ENCODE measurements at regions not wholly inside any gene's neighbourhood (a gene's known extent, or its start where the extent isn't known, plus 50 kb on each side); places are given as distances from the start of the nearest gene placed in this dataset.

DNA sequence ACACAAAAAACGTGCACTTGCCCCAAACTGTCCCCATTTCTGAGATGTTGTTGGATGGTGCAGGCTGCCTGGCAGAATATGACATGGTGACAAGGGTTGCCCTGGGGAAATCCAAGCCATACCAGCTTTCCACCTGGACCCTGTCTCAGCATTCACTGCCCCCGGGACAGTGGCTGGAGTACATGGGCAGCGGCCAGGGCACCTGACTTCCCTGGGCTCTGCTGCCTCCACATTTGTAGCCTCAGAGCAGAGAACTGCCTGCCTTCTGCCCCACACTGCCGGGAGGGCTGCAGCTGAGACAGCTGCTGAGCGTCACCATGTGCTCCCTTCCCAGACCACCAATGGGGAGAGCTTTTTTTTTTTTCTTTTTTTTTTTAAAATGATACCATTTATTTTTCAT is 222.9 kb upstream of the ZNF32 start:
- TF ChIP-seq, protein P1, sequence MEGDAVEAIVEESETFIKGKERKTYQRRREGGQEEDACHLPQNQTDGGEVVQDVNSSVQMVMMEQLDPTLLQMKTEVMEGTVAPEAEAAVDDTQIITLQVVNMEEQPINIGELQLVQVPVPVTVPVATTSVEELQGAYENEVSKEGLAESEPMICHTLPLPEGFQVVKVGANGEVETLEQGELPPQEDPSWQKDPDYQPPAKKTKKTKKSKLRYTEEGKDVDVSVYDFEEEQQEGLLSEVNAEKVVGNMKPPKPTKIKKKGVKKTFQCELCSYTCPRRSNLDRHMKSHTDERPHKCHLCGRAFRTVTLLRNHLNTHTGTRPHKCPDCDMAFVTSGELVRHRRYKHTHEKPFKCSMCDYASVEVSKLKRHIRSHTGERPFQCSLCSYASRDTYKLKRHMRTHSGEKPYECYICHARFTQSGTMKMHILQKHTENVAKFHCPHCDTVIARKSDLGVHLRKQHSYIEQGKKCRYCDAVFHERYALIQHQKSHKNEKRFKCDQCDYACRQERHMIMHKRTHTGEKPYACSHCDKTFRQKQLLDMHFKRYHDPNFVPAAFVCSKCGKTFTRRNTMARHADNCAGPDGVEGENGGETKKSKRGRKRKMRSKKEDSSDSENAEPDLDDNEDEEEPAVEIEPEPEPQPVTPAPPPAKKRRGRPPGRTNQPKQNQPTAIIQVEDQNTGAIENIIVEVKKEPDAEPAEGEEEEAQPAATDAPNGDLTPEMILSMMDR (IDR thresholded peaks at IDR 0.05) = no peak
- TF ChIP-seq POLR2A (IDR thresholded peaks at IDR 0.05) = no peak
